Smooth muscle cell (in vitro differentiated cells): ENCODE measurements at regions not wholly inside any gene's neighbourhood (a gene's known extent, or its start where the extent isn't known, plus 50 kb on each side); places are given as distances from the start of the nearest gene placed in this dataset.
"Not testable (repeated sequence)": the region's sequence is repeated elsewhere in the genome, so short reads cannot be mapped to it uniquely, and the experiment has no call there.

Source experiments
- DNase-seq: peaks from one replicate; lab custom pipeline; 2025; ENCODE audit not compliant: unreplicated experiment; lab: John Stamatoyannopoulos, UW
- H2AFZ ChIP-seq: fragments of 200-600 bp; sonication (generic); 2 replicates; pipeline ENCODE4 v1.6.0; 2016; ENCODE audit warnings: antibody characterized with exemption, low read depth, mild to moderate bottlenecking
- H3F3A ChIP-seq: fragments of 200-600 bp; sonication (generic); 2 replicates; pipeline ENCODE4 v1.6.0; 2017; ENCODE audit warnings: antibody characterized with exemption, low read depth
- H3K27ac ChIP-seq: fragments of 200-600 bp; sonication (generic); 2 replicates; pipeline ENCODE4 v1.5.1; 2016; ENCODE audit warnings: low read depth, mild to moderate bottlenecking
- H3K27me3 ChIP-seq: fragments of 200-600 bp; sonication (generic); 2 replicates; pipeline ENCODE4 v1.6.1; 2016; ENCODE audit warnings: low read depth, mild to moderate bottlenecking
- H3K36me3 ChIP-seq: fragments of 200-600 bp; sonication (generic); 2 replicates; pipeline ENCODE4 v1.5.1; 2016; ENCODE audit warnings: low read depth
- H3K4me1 ChIP-seq: fragments of 200-600 bp; sonication (generic); 2 replicates; pipeline ENCODE4 v1.5.1; 2016; ENCODE audit warnings: low read depth
- H3K4me2 ChIP-seq: fragments of 200-600 bp; sonication (generic); 2 replicates; pipeline ENCODE4 v1.6.0; 2016; ENCODE audit warnings: mild to moderate bottlenecking
- H3K4me3 ChIP-seq: fragments of 200-600 bp; sonication (generic); 2 replicates; pipeline ENCODE4 v1.5.1; 2016; ENCODE audit warnings: mild to moderate bottlenecking
- H3K79me2 ChIP-seq: fragments of 200-600 bp; sonication (generic); 2 replicates; pipeline ENCODE4 v1.6.0; 2016; ENCODE audit warnings: low read depth, mild to moderate bottlenecking
- H3K9ac ChIP-seq: fragments of 200-600 bp; sonication (generic); 2 replicates; pipeline ENCODE4 v1.6.0; 2016; ENCODE audit warnings: low read depth
- H3K9me3 ChIP-seq: fragments of 200-600 bp; sonication (generic); replicated peaks from 2 replicates; pipeline ENCODE4 v1.5.1; 2016; ENCODE audit warnings: low read depth
- H4K20me1 ChIP-seq: fragments of 200-600 bp; sonication (generic); 2 replicates; pipeline ENCODE4 v1.6.0; 2016; ENCODE audit warnings: low read depth
- WGBS: methylation state at CpG from one replicate; pipeline ENCODE4 v1.1.7; 2016; ENCODE audit warnings: low lambda C conversion rate; 5-methylcytosine and 5-hydroxymethylcytosine counted together
- TF ChIP-seq, protein P1 (sequence below): fragments of 200-600 bp; sonication (generic); IDR thresholded peaks from 2 replicates; pipeline ENCODE4 v1.5.1; 2017; ENCODE audit warnings: borderline replicate concordance, mild to moderate bottlenecking, antibody characterized with exemption; ENCODE audit not compliant: insufficient read depth, poor library complexity, severe bottlenecking

DNA sequence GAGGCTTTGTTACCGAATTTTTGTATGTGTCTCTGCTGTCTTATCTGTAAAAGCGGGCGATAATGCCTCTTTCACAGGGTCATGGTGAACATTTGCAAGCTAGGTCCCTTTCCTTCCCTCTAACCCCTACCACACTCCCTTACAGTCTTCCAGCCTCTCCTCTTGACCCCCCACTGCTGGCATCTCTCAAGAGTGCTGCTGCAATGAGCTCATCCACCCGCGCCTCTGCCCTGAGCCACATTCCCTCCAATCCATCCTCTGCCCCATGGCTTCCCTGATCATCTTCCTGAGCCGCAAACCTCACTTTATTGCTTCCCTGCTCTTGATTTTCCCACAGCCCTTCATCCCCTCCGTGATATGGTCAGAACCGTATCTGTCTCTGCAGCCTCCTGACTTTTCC lies 343.6 kb downstream of the BCL11B start:
- Histone ChIP-seq H3K9ac (no peak overlapping the region), H3K4me2 (no peak overlapping the region), H4K20me1 (no peaks in the 10 kb centered on the region), H3F3A (no peaks in the 10 kb centered on the region), H3K36me3 (no peaks in the 10 kb centered on the region), H3K79me2 (no peaks in the 10 kb centered on the region), H3K27me3 (no peaks in the 10 kb centered on the region), H2AFZ (no peak overlapping the region), H3K4me1 (peaks cover 5% of the 10 kb centered on the region), H3K27ac (no peak overlapping the region), H3K9me3 (no peaks in the 10 kb centered on the region), H3K4me3 (no peak overlapping the region)
- WGBS, result 75% methylated on average over 8 of the region's 8 CpGs
- DNase-seq, result no peak
- TF ChIP-seq, protein P1, sequence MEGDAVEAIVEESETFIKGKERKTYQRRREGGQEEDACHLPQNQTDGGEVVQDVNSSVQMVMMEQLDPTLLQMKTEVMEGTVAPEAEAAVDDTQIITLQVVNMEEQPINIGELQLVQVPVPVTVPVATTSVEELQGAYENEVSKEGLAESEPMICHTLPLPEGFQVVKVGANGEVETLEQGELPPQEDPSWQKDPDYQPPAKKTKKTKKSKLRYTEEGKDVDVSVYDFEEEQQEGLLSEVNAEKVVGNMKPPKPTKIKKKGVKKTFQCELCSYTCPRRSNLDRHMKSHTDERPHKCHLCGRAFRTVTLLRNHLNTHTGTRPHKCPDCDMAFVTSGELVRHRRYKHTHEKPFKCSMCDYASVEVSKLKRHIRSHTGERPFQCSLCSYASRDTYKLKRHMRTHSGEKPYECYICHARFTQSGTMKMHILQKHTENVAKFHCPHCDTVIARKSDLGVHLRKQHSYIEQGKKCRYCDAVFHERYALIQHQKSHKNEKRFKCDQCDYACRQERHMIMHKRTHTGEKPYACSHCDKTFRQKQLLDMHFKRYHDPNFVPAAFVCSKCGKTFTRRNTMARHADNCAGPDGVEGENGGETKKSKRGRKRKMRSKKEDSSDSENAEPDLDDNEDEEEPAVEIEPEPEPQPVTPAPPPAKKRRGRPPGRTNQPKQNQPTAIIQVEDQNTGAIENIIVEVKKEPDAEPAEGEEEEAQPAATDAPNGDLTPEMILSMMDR, result no peak

DNA sequence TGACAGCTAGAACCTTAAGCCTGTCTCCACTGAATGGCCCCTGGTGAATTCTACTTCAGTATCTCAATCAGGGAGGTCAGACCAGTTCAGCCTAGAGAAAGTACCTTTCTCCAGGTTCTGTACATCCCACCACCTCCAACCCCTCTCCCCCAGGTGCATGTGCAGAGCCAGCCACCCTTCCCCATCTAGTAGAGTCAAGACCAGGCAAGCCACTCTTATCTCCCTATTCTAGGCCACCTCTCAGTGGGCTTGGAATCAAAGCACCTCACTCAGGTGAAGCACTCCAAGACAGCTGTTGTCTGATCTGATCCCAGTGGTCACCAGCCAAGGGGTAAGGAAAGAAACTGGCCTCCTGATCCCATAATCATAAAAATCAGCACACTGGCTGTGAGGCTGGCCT lies 340.9 kb downstream of the BCL11B start:
- Histone ChIP-seq H3K4me2 (no peak overlapping the region), H3K9ac (no peak overlapping the region), H4K20me1 (no peaks in the 10 kb centered on the region), H3K79me2 (no peaks in the 10 kb centered on the region), H3K9me3 (no peaks in the 10 kb centered on the region), H3K4me3 (no peak overlapping the region), H3K27me3 (no peaks in the 10 kb centered on the region), H2AFZ (no peak overlapping the region), H3F3A (no peaks in the 10 kb centered on the region), H3K27ac (no peak overlapping the region), H3K36me3 (no peaks in the 10 kb centered on the region), H3K4me1 (peaks cover 5% of the 10 kb centered on the region)
- TF ChIP-seq, protein P1, result no peak
- DNase-seq, result no peak

DNA sequence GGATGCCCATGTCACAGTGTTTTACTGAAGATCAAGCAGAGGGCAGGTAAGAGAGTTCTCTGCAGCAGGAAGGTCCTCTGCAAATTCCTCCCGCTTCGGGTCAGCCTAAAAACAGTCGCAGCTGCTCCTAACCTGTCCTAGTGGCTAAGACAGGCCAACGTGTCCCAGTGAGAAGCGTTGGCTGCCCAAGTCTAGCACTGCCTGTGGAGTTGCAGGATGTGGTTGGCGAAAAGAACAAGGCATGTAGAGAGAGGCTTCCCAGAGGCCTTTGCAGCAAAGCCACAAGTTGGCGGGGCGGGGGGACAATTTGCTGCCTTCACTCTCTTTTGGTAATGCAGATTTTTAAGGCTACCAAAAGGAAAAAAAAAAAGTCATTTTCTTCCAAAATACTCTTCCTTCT lies 340.1 kb downstream of the BCL11B start:
- no peaks in the 10 kb centered on the region for H3K79me2 ChIP-seq
- H4K20me1 ChIP-seq, result no peaks in the 10 kb centered on the region
- H3K9me3 ChIP-seq, result no peaks in the 10 kb centered on the region
- no peak overlapping the region for H2AFZ ChIP-seq
- 91% methylated on average over 8 of the region's 8 CpGs for WGBS
- no peak for DNase-seq
- no peaks in the 10 kb centered on the region for H3K27me3 ChIP-seq
- H3F3A ChIP-seq, result no peaks in the 10 kb centered on the region
- H3K27ac ChIP-seq, result no peak overlapping the region
- H3K9ac ChIP-seq, result no peak overlapping the region
- TF ChIP-seq, protein P1, result no peak
- no peak overlapping the region for H3K4me3 ChIP-seq
- no peak overlapping the region for H3K4me2 ChIP-seq
- no peaks in the 10 kb centered on the region for H3K36me3 ChIP-seq
- H3K4me1 ChIP-seq, result peaks cover 5% of the 10 kb centered on the region

DNA sequence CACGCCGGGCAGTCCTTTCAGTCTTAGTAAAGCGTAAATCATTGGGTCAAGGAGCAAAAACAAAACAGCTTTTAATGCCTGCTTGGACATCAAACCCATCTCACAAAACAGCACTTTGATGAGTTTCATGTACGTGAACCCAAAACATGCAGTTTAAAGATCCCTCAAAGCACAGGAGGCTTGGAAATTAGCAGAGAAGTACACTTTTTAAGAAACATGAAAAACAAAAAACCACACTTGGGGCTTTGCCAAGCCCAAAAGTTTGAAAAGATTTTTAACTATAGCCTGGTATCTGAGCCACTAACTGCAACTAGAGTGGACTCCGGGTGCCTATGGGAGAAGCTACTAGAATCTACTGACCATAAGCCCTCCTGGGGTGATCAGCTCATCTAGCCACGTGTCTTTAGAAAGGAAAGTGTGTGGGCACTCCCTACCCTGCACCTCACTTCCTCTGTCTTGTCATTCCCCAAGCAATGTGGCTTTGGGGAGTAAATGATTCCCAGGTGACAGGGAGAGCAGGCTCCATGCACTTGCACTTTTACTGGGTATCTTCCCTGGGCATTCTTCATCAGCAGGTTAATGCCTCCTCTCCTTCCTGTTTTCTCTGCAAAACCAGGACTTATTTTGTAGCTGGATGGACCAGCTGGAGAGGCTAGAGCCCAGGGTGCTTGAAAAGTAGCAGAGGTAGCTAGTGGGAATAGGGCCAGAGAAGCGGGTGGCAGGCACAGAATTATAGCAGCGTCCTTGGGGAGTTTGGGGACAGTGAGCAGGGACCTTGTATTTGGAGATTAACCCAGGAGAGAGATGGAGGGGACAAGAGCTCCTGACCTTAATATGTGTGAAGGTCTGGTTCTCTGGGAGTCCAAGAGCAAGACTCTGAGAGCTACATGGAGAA lies 339.3 kb downstream of the BCL11B start:
- TF ChIP-seq, protein P1, result no peak
- whole genome bisulfite sequencing, result 91% methylated on average over 8 of the region's 8 CpGs
- H3K4me3 ChIP-seq, result no peak overlapping the region
- DNase-seq, result no peak
- H3K4me2 ChIP-seq, result no peak overlapping the region
- H3K27ac ChIP-seq, result no peak overlapping the region
- H3K36me3 ChIP-seq, result no peaks in the 10 kb centered on the region
- no peaks in the 10 kb centered on the region for H3K9me3 ChIP-seq
- H3K4me1 ChIP-seq, result peaks cover 5% of the 10 kb centered on the region
- no peaks in the 10 kb centered on the region for H4K20me1 ChIP-seq
- no peaks in the 10 kb centered on the region for H3K27me3 ChIP-seq
- H2AFZ ChIP-seq, result no peak overlapping the region
- H3K9ac ChIP-seq, result no peak overlapping the region
- no peaks in the 10 kb centered on the region for H3F3A ChIP-seq
- no peaks in the 10 kb centered on the region for H3K79me2 ChIP-seq

DNA sequence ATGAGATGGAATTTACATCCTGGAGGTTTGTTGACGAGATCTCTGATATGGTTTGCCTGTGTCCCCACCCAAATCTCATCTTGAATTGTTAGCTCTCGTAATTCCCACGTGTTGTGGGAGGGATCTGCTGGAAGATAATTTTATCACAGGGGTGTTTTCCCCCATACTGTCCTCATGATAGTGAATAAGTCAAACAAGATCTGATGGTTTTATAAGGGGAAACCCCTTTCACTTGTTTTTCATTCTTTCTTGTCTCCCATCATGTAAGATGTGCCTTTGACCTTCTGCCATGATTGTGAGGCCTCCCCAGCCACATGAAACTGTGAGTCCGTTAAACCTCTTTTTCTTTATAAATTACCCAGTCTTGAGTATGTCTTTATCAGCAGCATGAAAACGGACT lies 337.4 kb downstream of the BCL11B start:
- H3F3A ChIP-seq, H3K4me2 ChIP-seq, H3K4me3 ChIP-seq, H3K27me3 ChIP-seq, H2AFZ ChIP-seq, H3K9ac ChIP-seq, H3K27ac ChIP-seq, H3K9me3 ChIP-seq, H3K4me1 ChIP-seq, H3K79me2 ChIP-seq, H4K20me1 ChIP-seq, H3K36me3 ChIP-seq, DNase-seq: not testable (repeated sequence)
- WGBS, result 89% methylated on average over 5 of the region's 5 CpGs
